GM19468 (cell line): ENCODE measurements at regions not wholly inside any gene's neighbourhood (a gene's known extent, or its start where the extent isn't known, plus 50 kb on each side); places are given as distances from the start of the nearest gene placed in this dataset.

ENCODE experiments used
- ATAC-seq: cut with Tn5 transposase; IDR thresholded peaks from one replicate; pipeline ENCODE4 v1.9.1; 2021; ENCODE audit warnings: mild to moderate bottlenecking, moderate library complexity, moderate number of reproducible peaks; ENCODE audit not compliant: unreplicated experiment; ENCODE audit errors: extremely low read depth

DNA sequence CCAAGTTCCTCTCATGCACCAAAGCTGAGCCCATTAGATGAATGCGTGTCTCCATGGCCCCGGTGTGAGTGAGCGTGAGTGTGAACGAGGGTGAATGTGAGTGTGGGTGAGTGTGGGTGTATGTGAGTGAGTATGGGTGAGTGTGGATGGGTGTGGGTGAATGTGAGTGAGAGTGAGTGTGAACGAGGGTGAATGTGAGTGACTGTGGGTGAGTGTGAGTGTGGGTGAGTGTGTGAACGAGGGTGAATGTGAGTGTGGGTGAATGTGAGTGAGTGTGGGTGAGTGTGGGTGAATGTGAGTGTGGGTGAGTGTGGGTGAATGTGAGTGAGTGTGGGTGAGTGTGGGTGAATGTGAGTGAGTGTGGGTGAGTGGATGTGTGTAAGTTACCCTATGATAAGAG lies 1521.8 kb upstream of the TENM3 start:
- no peak for ATAC-seq

- ATAC-seq = no peak
Observed at GRCh38 chr4:180726611-180727010, 1516.6 kb upstream of the TENM3 start.

- no peak for ATAC-seq
Observed at GRCh38 chr4:180727478-180727877, 1515.7 kb upstream of the TENM3 start.

- ATAC-seq = no peak
Observed at GRCh38 chr4:180734753-180735432, 1508.3 kb upstream of the TENM3 start.

GRCh38 chr4:180741703-180742102 lies 1501.5 kb upstream of the TENM3 start:
- no peak for ATAC-seq

DNA sequence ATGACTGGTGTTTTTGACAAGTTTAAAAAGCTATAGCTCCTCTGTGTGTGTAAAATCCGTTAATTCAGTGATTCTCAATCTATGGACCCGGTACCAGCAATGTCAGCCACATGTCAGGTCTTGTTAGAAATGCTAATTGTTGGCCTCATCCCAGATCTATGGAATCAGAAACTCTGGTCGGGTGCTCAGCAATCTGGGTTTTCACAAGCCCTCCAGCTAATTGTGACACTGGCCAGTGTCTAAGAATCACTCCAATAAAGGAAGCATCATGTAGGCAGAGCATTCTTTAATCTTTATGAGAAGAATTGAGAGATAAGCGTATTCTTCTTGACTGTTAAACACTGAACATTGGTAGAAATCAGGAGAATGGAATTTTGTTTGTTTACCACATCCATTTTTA lies 1498.2 kb upstream of the TENM3 start:
- no peak for ATAC-seq

- no peak for ATAC-seq
Observed at GRCh38 chr4:180751009-180751408, 1492.2 kb upstream of the TENM3 start.

DNA sequence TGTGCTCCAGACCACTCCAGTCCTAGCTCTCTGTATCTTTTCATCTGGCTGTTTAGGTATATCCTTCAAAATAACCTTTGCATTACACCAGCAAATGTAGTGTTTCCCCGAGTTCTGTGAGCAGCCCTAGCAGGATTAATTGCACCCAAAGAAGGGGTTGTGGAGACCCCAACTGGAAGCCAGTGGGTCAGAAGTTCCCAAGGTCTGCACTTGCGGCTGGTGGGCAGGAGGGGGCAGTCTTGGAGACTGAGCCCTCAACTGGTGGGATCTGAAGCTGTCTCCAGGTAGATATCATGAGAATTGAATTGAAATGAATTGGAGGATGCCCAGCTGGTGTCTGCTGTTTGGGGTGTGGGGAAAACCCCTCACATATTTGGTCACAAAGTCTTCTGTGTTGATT lies 1485.3 kb upstream of the TENM3 start:
- no peak for ATAC-seq

DNA sequence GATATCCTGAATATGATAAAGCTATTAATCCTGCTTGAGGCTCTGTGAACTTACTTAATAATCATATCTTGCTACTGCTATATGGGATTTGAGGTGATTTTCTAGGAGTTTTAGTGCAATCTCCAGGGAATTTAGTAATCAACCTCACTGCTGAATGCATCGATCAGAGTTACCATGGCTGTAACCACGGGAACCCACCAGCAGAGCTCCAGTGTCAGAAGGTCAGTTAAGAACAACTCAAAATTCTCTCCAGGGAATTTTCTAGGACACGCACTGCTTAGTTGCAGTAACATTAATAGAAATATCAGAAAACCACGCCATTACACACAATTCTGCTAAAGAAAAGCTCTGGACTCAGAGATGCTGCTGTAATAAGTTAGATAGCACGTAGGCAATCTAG lies 1477.2 kb upstream of the TENM3 start:
- no peak for ATAC-seq

GRCh38 chr4:180766944-180767729 lies 1476.1 kb upstream of the TENM3 start:
- no peak for ATAC-seq

GRCh38 chr4:180768610-180769009 lies 1474.6 kb upstream of the TENM3 start:
- no peak for ATAC-seq

GRCh38 chr4:180769791-180770190 lies 1473.4 kb upstream of the TENM3 start:
- ATAC-seq = no peak

- ATAC-seq = no peak
Observed at GRCh38 chr4:180770265-180770664, 1472.9 kb upstream of the TENM3 start.

- ATAC-seq = no peak
Observed at GRCh38 chr4:180784940-180785339, 1458.3 kb upstream of the TENM3 start.

DNA sequence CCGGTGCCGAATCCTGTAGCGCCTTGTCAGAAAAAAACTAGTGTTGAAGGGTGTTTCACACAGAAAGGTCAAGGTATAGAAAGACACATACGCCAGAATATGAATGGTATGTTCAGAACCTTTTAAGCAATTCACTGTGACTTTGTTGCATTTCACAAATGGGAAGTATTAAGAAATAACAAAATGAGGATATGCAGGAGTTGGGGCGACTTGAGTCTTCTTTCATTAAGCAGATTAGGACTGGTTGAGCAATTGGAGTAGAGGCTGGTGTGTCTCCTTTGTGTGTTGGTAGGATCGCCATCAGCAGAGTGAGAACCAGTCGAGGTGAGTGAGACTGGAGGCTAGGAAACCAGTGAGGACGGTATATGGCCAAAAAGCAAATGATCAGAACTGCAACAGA lies 1454.5 kb upstream of the TENM3 start:
- ATAC-seq = no peak

- ATAC-seq = no peak
Observed at GRCh38 chr4:180789929-180790328, 1453.3 kb upstream of the TENM3 start.

DNA sequence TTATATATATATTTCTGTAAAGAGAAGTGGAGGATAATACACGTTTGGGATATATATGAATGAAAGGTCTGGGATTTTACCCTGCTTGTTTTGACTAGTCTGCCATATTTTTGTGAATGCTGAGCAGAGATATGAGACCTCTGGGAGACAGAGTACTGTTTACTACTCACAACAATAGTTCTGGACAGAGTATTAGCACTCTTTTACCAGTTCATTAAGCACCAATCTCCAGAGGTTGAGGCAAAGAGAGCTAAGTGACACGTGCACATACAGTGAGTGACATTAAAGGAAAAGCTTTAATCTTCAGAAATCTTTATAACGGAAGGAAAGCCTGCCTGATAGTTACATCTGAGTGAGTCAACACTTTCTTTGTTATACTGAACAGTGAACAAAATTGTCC lies 1452.7 kb upstream of the TENM3 start:
- no peak for ATAC-seq

GRCh38 chr4:180792541-180792940 lies 1450.7 kb upstream of the TENM3 start:
- no peak for ATAC-seq

DNA sequence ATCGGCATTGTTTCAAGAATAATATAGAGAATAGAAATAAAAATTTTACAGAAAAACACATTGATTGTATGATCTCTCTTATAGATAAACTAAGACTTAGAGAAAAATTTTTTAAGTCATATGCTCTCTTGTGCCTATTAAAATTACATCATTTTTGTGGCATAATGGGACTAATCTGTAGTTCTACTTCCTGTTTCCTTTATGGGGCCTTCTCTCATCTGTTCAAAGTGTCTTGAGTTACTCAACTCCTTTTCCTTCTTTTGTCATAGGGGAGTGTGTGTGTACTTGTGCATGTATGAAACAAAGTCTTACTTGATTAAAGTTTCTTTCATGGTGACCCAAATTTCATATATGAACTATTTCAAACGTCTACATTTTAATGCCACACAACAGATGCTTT lies 1448.9 kb upstream of the TENM3 start:
- no peak for ATAC-seq

- ATAC-seq = no peak
Observed at GRCh38 chr4:180798036-180798577, 1445.1 kb upstream of the TENM3 start.

DNA sequence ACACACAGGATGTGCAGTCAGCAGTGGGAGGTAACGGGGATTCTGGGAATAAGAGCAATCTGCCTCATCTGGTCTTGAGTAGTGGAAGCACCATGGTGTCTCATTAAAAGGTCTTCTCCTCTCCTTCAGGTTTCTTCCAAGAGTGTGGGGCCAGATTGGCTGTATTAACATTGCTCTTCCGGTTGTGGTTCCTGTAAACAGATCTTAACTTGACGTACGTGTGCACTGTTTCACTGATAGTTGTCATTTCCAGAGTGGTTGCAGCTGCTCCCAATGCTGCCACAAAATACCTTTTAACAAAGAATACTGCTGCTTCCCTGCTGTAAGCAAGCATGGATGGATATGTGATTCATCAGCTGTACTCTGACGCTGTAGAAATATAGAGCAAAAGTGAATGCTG lies 1443.4 kb upstream of the TENM3 start:
- ATAC-seq = no peak

DNA sequence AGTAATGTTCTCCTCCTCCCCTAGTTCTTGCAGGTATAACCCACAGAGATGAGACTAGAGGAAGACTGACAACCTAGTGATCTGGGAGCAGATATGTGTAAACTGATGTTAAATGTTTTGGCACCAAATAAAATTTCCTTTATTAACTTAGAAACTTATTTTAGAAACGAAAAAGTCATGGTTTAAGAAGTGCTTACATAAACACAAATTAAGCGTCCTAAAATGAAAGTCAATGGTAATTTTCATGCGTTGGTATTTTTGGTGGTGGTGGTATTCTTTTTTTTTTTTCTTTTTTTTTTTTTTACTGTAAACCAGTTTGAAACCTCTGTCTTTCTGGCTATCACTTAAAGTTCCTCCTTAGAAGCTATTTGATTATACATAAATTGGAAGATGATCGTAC lies 1438.1 kb upstream of the TENM3 start:
- no peak for ATAC-seq
